Fibroblast of lung (primary cell): ENCODE measurements at regions not wholly inside any gene's neighbourhood (a gene's known extent, or its start where the extent isn't known, plus 50 kb on each side); places are given as distances from the start of the nearest gene placed in this dataset.

ENCODE experiments used
- DNase-seq, 2 donors: peaks; one replicate each; pipeline versions ENCODE4 v3.0.0 to v3.0.0-alpha.2; 2010; ENCODE audit warnings: low read depth in 2 of 2
- H2AFZ ChIP-seq: 2 replicates; pipeline ENCODE4 v1.5.1; 2012; ENCODE audit warnings: low read length, control low read depth, inconsistent platforms
- H3K27ac ChIP-seq: 2 replicates; pipeline ENCODE4 v1.5.1; 2011; ENCODE audit warnings: low read length, control low read depth; ENCODE audit not compliant: insufficient read depth
- H3K27me3 ChIP-seq: 2 replicates; pipeline ENCODE4 v1.5.1; 2011; ENCODE audit warnings: mild to moderate bottlenecking, low read length; ENCODE audit not compliant: control insufficient read depth, insufficient read depth
- H3K36me3 ChIP-seq: 2 replicates; pipeline ENCODE4 v1.5.1; 2011; ENCODE audit warnings: low read length; ENCODE audit not compliant: control insufficient read depth, insufficient read depth
- H3K4me1 ChIP-seq: 2 replicates; pipeline ENCODE4 v1.5.1; 2011; ENCODE audit warnings: low read length; ENCODE audit not compliant: control insufficient read depth, insufficient read depth; ENCODE audit errors: extremely low read depth
- H3K4me2 ChIP-seq: 2 replicates; pipeline ENCODE4 v1.5.1; 2011; ENCODE audit warnings: low read length, control low read depth; ENCODE audit not compliant: insufficient read depth; ENCODE audit errors: extremely low read depth
- H3K4me3 ChIP-seq, 4 experiments: fragments of 200-600 bp in 1 of 4; sonication (generic) in 1 of 4; replicated peaks in 1 of 4; 2 replicates each; pipeline ENCODE4 v1.5.1; 2011 to 2016; ENCODE audit warnings: low read length in 4 of 4, low read depth in 3 of 4, mild to moderate bottlenecking in 3 of 4, control low read depth in 2 of 4, inconsistent platforms in 1 of 4, mixed read lengths in 1 of 4; ENCODE audit not compliant: insufficient read depth in 1 of 4; ENCODE audit errors: control extremely low read depth in 1 of 4
- H3K79me2 ChIP-seq: 2 replicates; pipeline ENCODE4 v1.5.1; 2012; ENCODE audit warnings: mild to moderate bottlenecking, low read length, inconsistent platforms; ENCODE audit not compliant: control insufficient read depth, insufficient read depth
- H3K9ac ChIP-seq: 2 replicates; pipeline ENCODE4 v1.5.1; 2011; ENCODE audit warnings: mild to moderate bottlenecking, low read length, control low read depth; ENCODE audit not compliant: insufficient read depth
- H3K9me3 ChIP-seq: 2 replicates; pipeline ENCODE4 v1.5.1; 2012; ENCODE audit warnings: low read depth, low read length; ENCODE audit not compliant: control insufficient read depth, insufficient read depth
- H4K20me1 ChIP-seq: 2 replicates; pipeline ENCODE4 v1.5.1; 2011; ENCODE audit warnings: low read length; ENCODE audit not compliant: control insufficient read depth, insufficient read depth; ENCODE audit errors: extremely low read depth
- EZH2 ChIP-seq: IDR thresholded peaks from 2 replicates; pipeline ENCODE4 v1.5.1; 2012; ENCODE audit warnings: low read length, control low read depth, mild to moderate bottlenecking; ENCODE audit errors: missing control alignments
- TF ChIP-seq, protein P1 (sequence below), 2 donors: IDR thresholded peaks in 1 of 2; conservative IDR thresholded peaks in 1 of 2; 1 replicate in 1 of 2; 2 replicates in 1 of 2; pipeline ENCODE4 v1.5.1; 2011 to 2012; ENCODE audit warnings: low read length in 2 of 2, control low read depth in 1 of 2, inconsistent platforms in 1 of 2, low read depth in 1 of 2, mild to moderate bottlenecking in 1 of 2

DNA sequence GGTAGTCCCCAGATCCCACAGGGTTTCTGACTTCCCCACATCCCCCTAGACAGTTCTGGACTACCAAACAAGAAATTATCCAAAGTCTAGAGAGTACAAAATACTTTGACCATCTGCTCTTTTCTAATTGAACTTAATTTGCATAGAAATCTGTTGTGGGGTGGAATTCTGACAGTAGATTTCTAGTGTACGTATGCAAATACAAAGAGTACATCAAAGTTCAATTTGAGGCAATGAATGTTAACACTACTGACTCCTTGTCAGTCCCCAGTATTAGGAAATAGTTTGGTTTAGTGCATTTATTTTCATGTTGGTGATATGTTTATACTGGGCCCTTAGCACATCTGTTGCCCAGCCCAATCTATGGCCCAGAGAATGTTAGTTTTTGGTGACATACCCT, 292.6 kb downstream of the CETN3 start:
- H3K4me3 ChIP-seq: no peak overlapping the region
- H3K4me2 ChIP-seq: no peak overlapping the region
- H3K9ac ChIP-seq: no peak overlapping the region
- no peaks in the 10 kb centered on the region for H3K79me2 ChIP-seq
- no peaks in the 10 kb centered on the region for H3K36me3 ChIP-seq
- H3K9me3 ChIP-seq: no peaks in the 10 kb centered on the region
- H2AFZ ChIP-seq: no peak overlapping the region
- H4K20me1 ChIP-seq: no peaks in the 10 kb centered on the region
- no peaks in the 10 kb centered on the region for H3K27me3 ChIP-seq
- no peak for TF ChIP-seq EZH2
- TF ChIP-seq, protein P1, sequence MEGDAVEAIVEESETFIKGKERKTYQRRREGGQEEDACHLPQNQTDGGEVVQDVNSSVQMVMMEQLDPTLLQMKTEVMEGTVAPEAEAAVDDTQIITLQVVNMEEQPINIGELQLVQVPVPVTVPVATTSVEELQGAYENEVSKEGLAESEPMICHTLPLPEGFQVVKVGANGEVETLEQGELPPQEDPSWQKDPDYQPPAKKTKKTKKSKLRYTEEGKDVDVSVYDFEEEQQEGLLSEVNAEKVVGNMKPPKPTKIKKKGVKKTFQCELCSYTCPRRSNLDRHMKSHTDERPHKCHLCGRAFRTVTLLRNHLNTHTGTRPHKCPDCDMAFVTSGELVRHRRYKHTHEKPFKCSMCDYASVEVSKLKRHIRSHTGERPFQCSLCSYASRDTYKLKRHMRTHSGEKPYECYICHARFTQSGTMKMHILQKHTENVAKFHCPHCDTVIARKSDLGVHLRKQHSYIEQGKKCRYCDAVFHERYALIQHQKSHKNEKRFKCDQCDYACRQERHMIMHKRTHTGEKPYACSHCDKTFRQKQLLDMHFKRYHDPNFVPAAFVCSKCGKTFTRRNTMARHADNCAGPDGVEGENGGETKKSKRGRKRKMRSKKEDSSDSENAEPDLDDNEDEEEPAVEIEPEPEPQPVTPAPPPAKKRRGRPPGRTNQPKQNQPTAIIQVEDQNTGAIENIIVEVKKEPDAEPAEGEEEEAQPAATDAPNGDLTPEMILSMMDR (conservative IDR thresholded peaks at IDR 0.05 in 1 of 2, IDR thresholded peaks at IDR 0.05 in 1 of 2; ENCODE audit: low read depth in 1 of 2, low read length in 2 of 2): no peak
- no peaks in the 10 kb centered on the region for H3K4me1 ChIP-seq
- no peak overlapping the region for H3K27ac ChIP-seq
- no peak for DNase-seq

DNA sequence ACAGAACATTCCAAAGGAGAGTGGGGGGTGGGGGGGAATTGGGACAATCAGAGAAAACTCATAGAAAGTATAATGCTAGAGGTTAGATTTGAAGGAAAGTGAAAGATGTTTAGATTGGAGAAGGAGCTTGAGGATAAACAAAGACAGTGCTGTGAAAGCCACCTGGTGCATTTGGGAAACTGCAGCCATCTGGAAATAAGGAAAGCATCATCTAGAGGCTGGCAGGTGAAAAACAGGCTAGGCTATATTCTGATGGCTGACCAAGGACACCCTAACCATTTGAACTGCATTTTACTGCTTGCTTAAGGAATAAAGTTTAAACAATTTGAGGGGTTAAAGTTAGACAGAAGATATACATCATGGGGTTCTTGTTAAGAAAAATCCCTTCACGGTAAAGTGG, 296.4 kb downstream of the CETN3 start:
- no peak for TF ChIP-seq EZH2
- TF ChIP-seq, protein P1 (conservative IDR thresholded peaks at IDR 0.05 in 1 of 2, IDR thresholded peaks at IDR 0.05 in 1 of 2; ENCODE audit: low read depth in 1 of 2, low read length in 2 of 2): no peak
- H3K36me3 ChIP-seq: no peaks in the 10 kb centered on the region
- DNase-seq: no peak

DNA sequence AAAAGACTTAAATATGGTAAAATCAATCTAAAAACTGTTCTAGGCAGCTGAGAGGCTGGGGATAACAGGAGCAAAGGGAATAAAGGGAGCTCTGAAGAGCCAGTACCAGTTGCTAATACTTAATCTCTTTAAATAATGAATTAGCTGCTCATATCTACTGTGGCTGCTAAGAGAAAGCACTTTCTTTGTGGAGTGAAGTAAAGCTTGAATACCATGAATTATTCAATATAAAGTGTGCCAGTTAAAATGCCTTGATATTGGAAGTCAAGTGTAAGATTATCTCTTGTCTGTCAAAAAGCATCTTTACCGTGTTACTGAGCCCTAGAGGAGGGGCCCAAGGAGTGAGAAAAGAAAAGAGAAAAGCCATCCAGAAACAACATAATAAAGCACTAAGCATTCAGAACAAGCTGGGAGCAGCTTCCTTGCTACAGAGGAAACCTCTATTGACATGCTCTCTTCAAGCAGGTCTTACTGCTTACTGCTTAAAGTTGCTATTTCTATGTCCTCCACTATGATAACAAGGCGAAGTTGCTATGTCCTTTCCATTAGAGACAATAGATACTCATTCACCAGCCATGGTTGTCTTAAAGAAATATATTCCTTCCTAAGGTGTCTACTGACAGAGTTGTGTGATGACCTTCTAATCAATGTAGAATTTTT, 297.4 kb downstream of the CETN3 start:
- H3K9me3 ChIP-seq: no peaks in the 10 kb centered on the region
- no peak for TF ChIP-seq EZH2
- TF ChIP-seq, protein P1 (conservative IDR thresholded peaks at IDR 0.05 in 1 of 2, IDR thresholded peaks at IDR 0.05 in 1 of 2; ENCODE audit: low read depth in 1 of 2, low read length in 2 of 2): no peak
- no peaks in the 10 kb centered on the region for H4K20me1 ChIP-seq
- no peaks in the 10 kb centered on the region for H3K4me1 ChIP-seq
- no peaks in the 10 kb centered on the region for H3K79me2 ChIP-seq
- no peaks in the 10 kb centered on the region for H3K27me3 ChIP-seq
- no peak overlapping the region for H3K4me2 ChIP-seq
- no peak overlapping the region for H3K9ac ChIP-seq
- H3K36me3 ChIP-seq: no peaks in the 10 kb centered on the region
- no peak overlapping the region for H3K27ac ChIP-seq
- DNase-seq: no peak
- H2AFZ ChIP-seq: no peak overlapping the region
- no peak overlapping the region for H3K4me3 ChIP-seq

More for the DNA sequence above, 296.4 kb downstream of the CETN3 start:
- Histone ChIP-seq H3K9ac (no peak overlapping the region), H3K9me3 (no peaks in the 10 kb centered on the region), H3K4me3 (no peak overlapping the region), H3K27me3 (no peaks in the 10 kb centered on the region), H3K79me2 (no peaks in the 10 kb centered on the region), H3K4me2 (no peak overlapping the region), H2AFZ (no peak overlapping the region), H3K4me1 (no peaks in the 10 kb centered on the region), H3K27ac (no peak overlapping the region), H4K20me1 (no peaks in the 10 kb centered on the region)
